ENCODE measurements at regions not wholly inside any gene's neighbourhood (a gene's known extent, or its start where the extent isn't known, plus 50 kb on each side); places are given as distances from the start of the nearest gene placed in this dataset.

DNA sequence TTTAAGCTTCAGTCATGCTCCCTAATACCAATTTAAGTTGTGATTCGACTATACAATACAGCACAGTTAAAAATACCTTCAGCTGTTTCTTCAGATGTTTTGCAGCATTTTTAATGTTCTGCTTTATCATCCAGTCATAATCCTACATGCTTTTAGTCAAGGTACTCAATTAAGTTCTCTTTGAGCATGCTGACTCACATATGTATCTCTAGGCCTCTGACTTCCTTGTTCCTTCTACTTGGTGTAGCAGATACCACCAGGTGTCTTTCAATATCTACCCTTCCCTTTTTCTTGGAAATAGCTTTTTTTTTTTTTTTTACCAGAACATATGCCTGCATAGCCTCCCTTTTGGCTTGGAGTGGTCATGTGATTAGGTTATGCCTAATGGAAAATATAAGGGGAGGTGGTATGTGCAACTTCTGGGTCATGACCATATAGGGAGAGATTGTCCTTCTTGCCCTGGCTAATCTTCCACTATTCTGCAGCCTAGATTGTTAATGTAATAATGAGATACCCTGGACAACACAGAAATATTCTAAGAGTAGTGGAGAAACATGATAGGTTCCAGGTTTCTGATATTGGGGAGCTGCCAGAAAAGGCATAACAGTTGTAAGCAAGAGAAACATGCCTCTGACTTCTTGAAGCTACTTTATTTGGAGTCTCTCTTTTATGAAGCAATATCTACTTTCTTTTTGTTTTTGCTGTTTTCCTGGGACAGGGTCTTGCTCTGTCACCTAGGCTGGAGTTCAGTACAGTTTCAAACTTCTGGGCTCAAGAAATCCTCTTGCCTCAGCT, 737.2 kb upstream of the SLIT2 start:
- no peak overlapping the region for H2AFZ ChIP-seq (ENCODE audit: low read depth, low read length, severe bottlenecking)
- no peaks in the 10 kb centered on the region for H3K36me3 ChIP-seq (ENCODE audit: low read length)
- no peaks in the 10 kb centered on the region for H3K9me3 ChIP-seq (ENCODE audit: insufficient read depth, low read length)
- no peaks in the 10 kb centered on the region for H4K20me1 ChIP-seq (ENCODE audit: low read depth, low read length)
- no peaks in the 10 kb centered on the region for H3K79me2 ChIP-seq (ENCODE audit: insufficient read depth, low read length)
- no peaks in the 10 kb centered on the region for H3K9me2 ChIP-seq (replicated peaks; ENCODE audit: insufficient read depth, low read length)
- H3K27ac ChIP-seq (ENCODE audit: low read depth, low read length) = no peak overlapping the region
- TF ChIP-seq, protein P1, sequence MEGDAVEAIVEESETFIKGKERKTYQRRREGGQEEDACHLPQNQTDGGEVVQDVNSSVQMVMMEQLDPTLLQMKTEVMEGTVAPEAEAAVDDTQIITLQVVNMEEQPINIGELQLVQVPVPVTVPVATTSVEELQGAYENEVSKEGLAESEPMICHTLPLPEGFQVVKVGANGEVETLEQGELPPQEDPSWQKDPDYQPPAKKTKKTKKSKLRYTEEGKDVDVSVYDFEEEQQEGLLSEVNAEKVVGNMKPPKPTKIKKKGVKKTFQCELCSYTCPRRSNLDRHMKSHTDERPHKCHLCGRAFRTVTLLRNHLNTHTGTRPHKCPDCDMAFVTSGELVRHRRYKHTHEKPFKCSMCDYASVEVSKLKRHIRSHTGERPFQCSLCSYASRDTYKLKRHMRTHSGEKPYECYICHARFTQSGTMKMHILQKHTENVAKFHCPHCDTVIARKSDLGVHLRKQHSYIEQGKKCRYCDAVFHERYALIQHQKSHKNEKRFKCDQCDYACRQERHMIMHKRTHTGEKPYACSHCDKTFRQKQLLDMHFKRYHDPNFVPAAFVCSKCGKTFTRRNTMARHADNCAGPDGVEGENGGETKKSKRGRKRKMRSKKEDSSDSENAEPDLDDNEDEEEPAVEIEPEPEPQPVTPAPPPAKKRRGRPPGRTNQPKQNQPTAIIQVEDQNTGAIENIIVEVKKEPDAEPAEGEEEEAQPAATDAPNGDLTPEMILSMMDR (IDR thresholded peaks at IDR 0.05; ENCODE audit: insufficient read depth, low read length, poor library complexity, severe bottlenecking) = no peak
- no peak for TF ChIP-seq EZH2phosphoT487 (conservative IDR thresholded peaks at IDR 0.05; ENCODE audit: low read length)
- H3K4me3 ChIP-seq (ENCODE audit: insufficient read depth, low read length, poor library complexity, severe bottlenecking) = no peak overlapping the region
- H3F3A ChIP-seq (ENCODE audit: insufficient read depth) = no peaks in the 10 kb centered on the region
- H3K27me3 ChIP-seq (ENCODE audit: low read length) = no peaks in the 10 kb centered on the region
- H3K4me2 ChIP-seq (ENCODE audit: low read depth, low read length, poor library complexity, severe bottlenecking) = no peak overlapping the region
- no peak overlapping the region for H3K9ac ChIP-seq (ENCODE audit: low read length)

DNA sequence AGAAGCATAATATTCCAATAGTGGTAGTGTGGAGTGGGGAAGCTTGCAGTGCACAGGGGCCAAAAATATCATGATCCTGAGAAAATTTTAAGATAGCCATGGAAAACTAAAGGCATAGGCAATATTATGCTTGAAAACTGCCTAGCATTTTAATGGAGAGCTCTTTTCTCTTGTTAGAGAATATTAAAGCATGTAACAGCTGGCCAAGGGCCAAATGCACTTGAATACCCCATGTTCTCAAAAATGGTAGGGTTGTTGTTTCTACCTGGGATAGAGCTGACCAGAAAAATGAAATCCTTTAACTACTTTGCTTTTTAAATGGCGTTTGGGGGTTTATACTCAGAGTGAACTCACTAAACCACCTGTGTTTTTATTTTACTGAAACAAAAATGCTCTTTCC, 739.6 kb upstream of the SLIT2 start:
- Histone ChIP-seq H2AFZ (ENCODE audit: low read depth, low read length, severe bottlenecking) (no peak overlapping the region), H3K9me3 (ENCODE audit: insufficient read depth, low read length) (no peaks in the 10 kb centered on the region), H3F3A (ENCODE audit: insufficient read depth) (no peaks in the 10 kb centered on the region), H3K27me3 (ENCODE audit: low read length) (no peaks in the 10 kb centered on the region), H3K9me2 (replicated peaks; ENCODE audit: insufficient read depth, low read length) (no peaks in the 10 kb centered on the region), H3K79me2 (ENCODE audit: insufficient read depth, low read length) (no peaks in the 10 kb centered on the region), H3K4me2 (ENCODE audit: low read depth, low read length, poor library complexity, severe bottlenecking) (no peak overlapping the region), H4K20me1 (ENCODE audit: low read depth, low read length) (no peaks in the 10 kb centered on the region), H3K9ac (ENCODE audit: low read length) (no peak overlapping the region), H3K4me3 (ENCODE audit: insufficient read depth, low read length, poor library complexity, severe bottlenecking) (no peak overlapping the region), H3K27ac (ENCODE audit: low read depth, low read length) (no peak overlapping the region), H3K36me3 (ENCODE audit: low read length) (no peaks in the 10 kb centered on the region)
- no peak for TF ChIP-seq EZH2phosphoT487 (conservative IDR thresholded peaks at IDR 0.05; ENCODE audit: low read length)
- TF ChIP-seq, protein P1 (IDR thresholded peaks at IDR 0.05; ENCODE audit: insufficient read depth, low read length, poor library complexity, severe bottlenecking) = no peak

DNA sequence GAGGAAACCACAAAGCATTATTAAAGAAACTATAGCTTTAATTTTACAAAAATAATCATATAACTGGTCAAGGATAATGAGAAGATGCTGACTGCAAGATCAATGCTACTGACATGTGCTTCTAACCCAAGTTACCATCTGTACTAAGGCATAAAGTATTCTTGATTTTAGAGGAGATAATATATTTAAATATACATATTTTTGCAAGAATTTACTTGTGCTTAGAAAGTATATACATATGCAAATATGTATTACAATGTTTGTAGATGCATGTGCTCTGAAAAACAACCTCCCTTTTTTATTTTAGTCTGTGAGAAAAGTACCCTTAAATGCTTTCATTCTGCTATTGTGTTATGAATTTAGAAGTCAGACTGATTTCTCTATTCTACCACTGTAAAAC, 740.7 kb upstream of the SLIT2 start:
- H3K9ac ChIP-seq (ENCODE audit: low read length) = no peak overlapping the region
- H3K9me3 ChIP-seq (ENCODE audit: insufficient read depth, low read length) = no peaks in the 10 kb centered on the region
- no peaks in the 10 kb centered on the region for H3K79me2 ChIP-seq (ENCODE audit: insufficient read depth, low read length)
- no peaks in the 10 kb centered on the region for H3K9me2 ChIP-seq (replicated peaks; ENCODE audit: insufficient read depth, low read length)
- no peak overlapping the region for H2AFZ ChIP-seq (ENCODE audit: low read depth, low read length, severe bottlenecking)
- TF ChIP-seq, protein P1 (IDR thresholded peaks at IDR 0.05; ENCODE audit: insufficient read depth, low read length, poor library complexity, severe bottlenecking) = no peak
- TF ChIP-seq EZH2phosphoT487 (conservative IDR thresholded peaks at IDR 0.05; ENCODE audit: low read length) = no peak
- H3F3A ChIP-seq (ENCODE audit: insufficient read depth) = no peaks in the 10 kb centered on the region
- H3K27me3 ChIP-seq (ENCODE audit: low read length) = no peaks in the 10 kb centered on the region
- H3K27ac ChIP-seq (ENCODE audit: low read depth, low read length) = no peak overlapping the region
- no peaks in the 10 kb centered on the region for H4K20me1 ChIP-seq (ENCODE audit: low read depth, low read length)
- no peaks in the 10 kb centered on the region for H3K36me3 ChIP-seq (ENCODE audit: low read length)
- H3K4me2 ChIP-seq (ENCODE audit: low read depth, low read length, poor library complexity, severe bottlenecking) = no peak overlapping the region
- H3K4me3 ChIP-seq (ENCODE audit: insufficient read depth, low read length, poor library complexity, severe bottlenecking) = no peak overlapping the region

Measured in SU-DHL-6 (cell line).